Mesendoderm (in vitro differentiated cells): ENCODE measurements at regions not wholly inside any gene's neighbourhood (a gene's known extent, or its start where the extent isn't known, plus 50 kb on each side); places are given as distances from the start of the nearest gene placed in this dataset.

Source experiments
- DNase-seq: peaks from one replicate; pipeline ENCODE4 v3.0.0; 2013
- H2AK5ac ChIP-seq: 2 replicates; pipeline ENCODE4 v1.6.1; 2013; ENCODE audit warnings: low read length, inconsistent platforms
- H2BK120ac ChIP-seq: 2 replicates; pipeline ENCODE4 v1.6.1; 2013; ENCODE audit warnings: low read depth, mild to moderate bottlenecking, low read length, moderate library complexity, mixed read lengths
- H2BK15ac ChIP-seq: replicated peaks from 2 replicates; pipeline ENCODE4 v1.6.1; 2013; ENCODE audit warnings: low read depth, mild to moderate bottlenecking, moderate library complexity
- H2BK5ac ChIP-seq: 2 replicates; pipeline ENCODE4 v1.6.1; 2013; ENCODE audit warnings: low read length, inconsistent platforms
- H3K18ac ChIP-seq: 2 replicates; pipeline ENCODE4 v1.6.1; 2013; ENCODE audit warnings: mild to moderate bottlenecking, low read length, mixed read lengths
- H3K23ac ChIP-seq: one replicate; pipeline ENCODE4 v1.6.1; 2013; ENCODE audit warnings: low read length
- H3K27ac ChIP-seq: 2 replicates; pipeline ENCODE4 v1.5.1; 2013; ENCODE audit warnings: low read depth, mild to moderate bottlenecking, inconsistent platforms, low read length, moderate library complexity
- H3K27me3 ChIP-seq: 2 replicates; pipeline ENCODE4 v1.6.1; 2013; ENCODE audit warnings: low read length, control low read depth, mild to moderate bottlenecking, inconsistent platforms; ENCODE audit not compliant: insufficient read depth, poor library complexity
- H3K36me3 ChIP-seq: 2 replicates; pipeline ENCODE4 v1.6.1; 2013; ENCODE audit warnings: low read length, inconsistent platforms; ENCODE audit not compliant: control insufficient read depth, insufficient read depth
- H3K4ac ChIP-seq: one replicate; pipeline ENCODE4 v1.6.1; 2013; ENCODE audit warnings: low read depth, mild to moderate bottlenecking, low read length, moderate library complexity
- H3K4me1 ChIP-seq: 2 replicates; pipeline ENCODE4 v1.6.1; 2013; ENCODE audit warnings: low read depth, low read length, inconsistent platforms; ENCODE audit not compliant: control insufficient read depth
- H3K4me2 ChIP-seq: 2 replicates; pipeline ENCODE4 v1.6.1; 2013; ENCODE audit warnings: low read length
- H3K4me3 ChIP-seq: 2 replicates; pipeline ENCODE4 v1.5.1; 2013; ENCODE audit warnings: mild to moderate bottlenecking, low read length
- H3K56ac ChIP-seq: one replicate; pipeline ENCODE4 v1.6.1; 2013; ENCODE audit warnings: low read length
- H3K79me1 ChIP-seq: 2 replicates; pipeline ENCODE4 v1.6.1; 2013; ENCODE audit warnings: low read length, inconsistent platforms
- H3K79me2 ChIP-seq: 2 replicates; pipeline ENCODE4 v1.6.1; 2013; ENCODE audit warnings: mild to moderate bottlenecking, low read length; ENCODE audit not compliant: control insufficient read depth, insufficient read depth
- H3K9ac ChIP-seq: 2 replicates; pipeline ENCODE4 v1.6.1; 2013; ENCODE audit warnings: low read length, inconsistent platforms
- H4K5ac ChIP-seq: one replicate; pipeline ENCODE4 v1.6.1; 2013; ENCODE audit warnings: low read length
- H4K8ac ChIP-seq: one replicate; pipeline ENCODE4 v1.6.1; 2013; ENCODE audit warnings: low read depth, mild to moderate bottlenecking, control low read depth, low read length, moderate library complexity
- WGBS: extraction: QIAGEN DNeasy Blood & Tissue Kit; methylation state at CpG from one replicate; pipeline ENCODE4 v1.1.7; 2013; ENCODE audit warnings: low lambda C conversion rate, missing lambda C conversion rate; ENCODE audit not compliant: insufficient coverage; ENCODE audit errors: extremely low coverage; 5-methylcytosine and 5-hydroxymethylcytosine counted together

DNA sequence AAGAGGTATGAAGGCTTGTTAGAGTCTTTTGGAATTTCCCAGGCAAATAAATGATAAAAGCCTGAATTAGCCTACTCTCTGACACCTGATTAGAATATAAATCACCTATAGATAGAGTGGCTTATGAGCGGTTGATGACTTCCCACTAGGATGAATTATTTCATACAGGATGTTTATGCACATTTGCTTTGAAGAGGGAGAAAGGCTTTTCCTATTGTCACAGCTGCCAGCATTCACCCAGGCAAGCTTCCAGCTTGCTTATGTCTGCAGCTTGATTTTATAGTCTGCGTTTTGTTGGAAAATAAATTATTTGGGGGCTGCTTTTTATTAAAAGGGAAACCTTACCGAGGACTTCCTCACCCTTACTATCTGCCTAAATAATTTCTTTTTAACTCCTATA lies 51.3 kb upstream of the EIF2S2 start:
- H3K4me1 ChIP-seq, result no peaks in the 10 kb centered on the region
- H3K79me2 ChIP-seq, result no peaks in the 10 kb centered on the region
- H3K56ac ChIP-seq, result no peak overlapping the region
- no peak overlapping the region for H2BK5ac ChIP-seq
- H3K27me3 ChIP-seq, result no peaks in the 10 kb centered on the region
- WGBS, result no CpG with 5 or more reads among the region's 3 CpGs
- no peak overlapping the region for H2BK120ac ChIP-seq
- H2AK5ac ChIP-seq, result no peak overlapping the region
- H3K4me3 ChIP-seq, result no peak overlapping the region
- no peak overlapping the region for H4K5ac ChIP-seq
- H3K9ac ChIP-seq, result no peak overlapping the region
- H3K23ac ChIP-seq, result no peak overlapping the region
- H3K4ac ChIP-seq, result no peak overlapping the region
- H3K79me1 ChIP-seq, result no peaks in the 10 kb centered on the region
- H3K4me2 ChIP-seq, result no peak overlapping the region
- H3K36me3 ChIP-seq, result no peaks in the 10 kb centered on the region
- DNase-seq, result no peak
- H3K18ac ChIP-seq, result no peak overlapping the region
- H2BK15ac ChIP-seq, result no peak overlapping the region
- no peak overlapping the region for H3K27ac ChIP-seq
- H4K8ac ChIP-seq, result no peak overlapping the region

DNA sequence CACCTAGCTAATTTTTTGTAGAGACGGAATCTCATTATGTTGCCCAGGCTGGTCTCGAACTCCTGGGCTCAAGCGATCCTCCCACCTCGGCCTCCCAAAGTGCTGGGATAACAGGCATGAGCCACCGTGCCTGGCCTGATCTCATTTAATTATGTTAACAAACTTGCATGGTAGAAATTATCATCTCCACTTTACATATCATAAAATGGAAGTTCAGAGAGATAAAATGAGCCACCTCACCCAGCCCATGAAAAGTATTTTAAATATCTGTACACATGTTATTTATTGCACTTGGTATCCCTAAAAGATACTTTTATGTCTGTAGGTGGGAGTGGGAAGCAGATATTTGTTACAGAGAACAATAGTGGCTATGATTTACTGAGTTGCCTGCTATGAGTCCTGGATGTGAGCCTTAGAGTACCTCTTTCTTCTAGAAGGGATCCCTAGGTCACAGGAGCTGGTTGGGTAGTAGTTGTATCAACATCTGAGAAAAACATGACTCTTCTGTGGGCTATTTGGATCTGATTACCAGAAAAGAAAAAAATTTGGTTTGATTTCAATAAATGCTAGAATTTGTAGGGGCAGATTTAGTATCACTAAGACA lies 52.4 kb upstream of the EIF2S2 start:
- DNase-seq, result no peak
- Histone ChIP-seq H3K79me2 (no peaks in the 10 kb centered on the region), H3K9ac (no peak overlapping the region), H4K5ac (no peak overlapping the region), H2BK15ac (no peak overlapping the region), H3K4me3 (no peak overlapping the region), H3K36me3 (no peaks in the 10 kb centered on the region), H3K23ac (no peak overlapping the region), H3K18ac (no peak overlapping the region), H2BK5ac (no peak overlapping the region), H3K27me3 (no peaks in the 10 kb centered on the region), H2BK120ac (no peak overlapping the region), H3K4ac (no peak overlapping the region), H3K4me1 (no peaks in the 10 kb centered on the region), H3K56ac (no peak overlapping the region), H3K79me1 (no peaks in the 10 kb centered on the region), H2AK5ac (no peak overlapping the region), H3K4me2 (no peak overlapping the region), H4K8ac (no peak overlapping the region), H3K27ac (no peak overlapping the region)
- WGBS, result no CpG with 5 or more reads among the region's 5 CpGs

DNA sequence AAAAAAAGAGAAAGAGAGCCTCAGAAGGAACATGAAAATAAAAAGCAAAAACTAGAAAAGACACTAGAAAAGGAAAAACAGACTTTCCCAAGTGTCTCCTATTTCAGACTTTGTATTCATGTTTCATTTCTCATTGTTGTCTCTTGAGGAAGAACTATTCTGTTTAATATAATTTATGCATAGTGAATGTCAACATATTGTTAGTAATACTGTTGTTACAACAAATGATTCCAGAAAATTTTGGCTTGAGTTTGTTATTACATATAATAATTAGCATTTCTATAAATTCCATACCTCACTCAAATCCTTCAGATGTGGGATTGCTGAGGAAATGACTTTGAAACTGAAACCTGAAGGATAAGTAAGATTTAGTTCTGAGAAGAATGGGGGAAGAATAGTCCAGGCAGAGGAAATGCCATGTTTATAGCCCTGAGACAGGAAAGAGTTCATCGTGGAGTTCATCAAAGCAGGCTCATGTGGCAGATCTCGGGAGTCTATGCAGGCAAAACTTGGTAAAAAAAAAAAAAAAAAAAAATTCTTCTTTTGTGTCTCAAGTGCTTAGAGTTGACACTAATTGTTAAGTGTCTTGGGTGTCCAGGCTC lies 53.1 kb upstream of the EIF2S2 start:
- H2BK15ac ChIP-seq, result no peak overlapping the region
- no peak overlapping the region for H3K18ac ChIP-seq
- H3K4me2 ChIP-seq, result no peak overlapping the region
- no peaks in the 10 kb centered on the region for H3K79me2 ChIP-seq
- H3K4me3 ChIP-seq, result no peak overlapping the region
- H4K5ac ChIP-seq, result no peak overlapping the region
- no peak overlapping the region for H3K9ac ChIP-seq
- no peak overlapping the region for H3K56ac ChIP-seq
- no peak overlapping the region for H2BK120ac ChIP-seq
- WGBS, result no CpG with 5 or more reads among the region's 2 CpGs
- H2AK5ac ChIP-seq, result no peak overlapping the region
- H2BK5ac ChIP-seq, result no peak overlapping the region
- H4K8ac ChIP-seq, result no peak overlapping the region
- H3K36me3 ChIP-seq, result no peaks in the 10 kb centered on the region
- H3K27me3 ChIP-seq, result no peaks in the 10 kb centered on the region
- H3K4me1 ChIP-seq, result no peaks in the 10 kb centered on the region
- H3K23ac ChIP-seq, result no peak overlapping the region
- no peaks in the 10 kb centered on the region for H3K79me1 ChIP-seq
- H3K27ac ChIP-seq, result no peak overlapping the region
- H3K4ac ChIP-seq, result no peak overlapping the region
- DNase-seq, result no peak

DNA sequence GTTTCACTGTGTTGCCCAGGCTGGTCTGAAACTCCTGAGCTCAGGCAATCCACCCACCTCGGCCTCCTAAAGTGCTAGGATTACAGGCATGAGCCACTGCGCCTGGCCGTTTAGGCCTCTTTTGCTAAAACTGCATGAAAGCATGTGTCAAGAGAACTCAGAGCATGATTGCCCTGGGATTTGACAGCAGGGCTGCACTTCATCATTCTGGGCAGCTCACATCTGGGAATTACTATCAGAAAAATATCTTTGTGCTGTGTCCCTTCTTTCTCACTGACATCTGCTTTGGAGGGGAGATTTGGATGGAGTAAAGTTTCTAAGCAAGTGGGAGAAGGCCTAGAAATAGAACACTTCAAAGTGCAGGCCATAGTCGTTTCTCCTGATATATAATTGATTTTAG lies 59.6 kb upstream of the EIF2S2 start:
- Histone ChIP-seq H3K79me1 (no peaks in the 10 kb centered on the region), H3K79me2 (no peaks in the 10 kb centered on the region), H3K4me1 (no peaks in the 10 kb centered on the region), H3K36me3 (no peaks in the 10 kb centered on the region), H2BK15ac (no peak overlapping the region), H3K9ac (no peak overlapping the region), H4K5ac (no peak overlapping the region), H3K4ac (no peak overlapping the region), H3K23ac (no peak overlapping the region), H3K56ac (no peak overlapping the region), H2BK5ac (no peak overlapping the region), H3K4me2 (no peak overlapping the region), H2AK5ac (no peak overlapping the region), H3K4me3 (no peak overlapping the region), H4K8ac (no peak overlapping the region), H3K27me3 (no peaks in the 10 kb centered on the region), H2BK120ac (no peak overlapping the region), H3K18ac (no peak overlapping the region), H3K27ac (no peak overlapping the region)
- WGBS, result no CpG with 5 or more reads among the region's 4 CpGs
- no peak for DNase-seq

DNA sequence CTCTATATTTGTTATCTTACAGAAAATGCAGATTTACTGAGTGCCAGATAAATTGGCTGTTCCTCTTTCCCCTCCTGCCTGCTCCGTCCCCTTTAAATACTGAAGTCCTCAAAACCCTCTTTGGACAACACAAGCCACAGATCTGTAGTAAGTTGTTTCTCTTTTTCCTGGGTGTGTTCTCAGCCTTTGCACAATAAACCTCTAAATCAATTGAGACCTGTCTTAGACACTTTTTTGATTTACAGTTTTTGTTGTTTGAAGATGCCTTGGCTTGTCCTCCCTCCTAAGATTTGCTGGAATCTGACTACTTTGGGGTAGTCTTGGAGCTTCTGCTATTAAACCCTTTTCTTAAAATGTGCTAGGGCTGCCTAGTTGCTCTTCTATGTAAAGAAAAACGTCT lies 60.9 kb upstream of the EIF2S2 start:
- no peaks in the 10 kb centered on the region for H3K79me2 ChIP-seq
- no peaks in the 10 kb centered on the region for H3K4me1 ChIP-seq
- no peak overlapping the region for H3K9ac ChIP-seq
- no peak overlapping the region for H3K27ac ChIP-seq
- no peak overlapping the region for H3K18ac ChIP-seq
- H3K56ac ChIP-seq, result no peak overlapping the region
- H3K4me2 ChIP-seq, result no peak overlapping the region
- H2AK5ac ChIP-seq, result no peak overlapping the region
- H3K27me3 ChIP-seq, result no peaks in the 10 kb centered on the region
- no peaks in the 10 kb centered on the region for H3K79me1 ChIP-seq
- H2BK120ac ChIP-seq, result no peak overlapping the region
- no peak overlapping the region for H4K5ac ChIP-seq
- H2BK5ac ChIP-seq, result no peak overlapping the region
- no peak overlapping the region for H2BK15ac ChIP-seq
- DNase-seq, result no peak
- no peak overlapping the region for H3K23ac ChIP-seq
- H4K8ac ChIP-seq, result no peak overlapping the region
- no peaks in the 10 kb centered on the region for H3K36me3 ChIP-seq
- no CpG with 5 or more reads among the region's 2 CpGs for WGBS
- no peak overlapping the region for H3K4me3 ChIP-seq
- H3K4ac ChIP-seq, result no peak overlapping the region

DNA sequence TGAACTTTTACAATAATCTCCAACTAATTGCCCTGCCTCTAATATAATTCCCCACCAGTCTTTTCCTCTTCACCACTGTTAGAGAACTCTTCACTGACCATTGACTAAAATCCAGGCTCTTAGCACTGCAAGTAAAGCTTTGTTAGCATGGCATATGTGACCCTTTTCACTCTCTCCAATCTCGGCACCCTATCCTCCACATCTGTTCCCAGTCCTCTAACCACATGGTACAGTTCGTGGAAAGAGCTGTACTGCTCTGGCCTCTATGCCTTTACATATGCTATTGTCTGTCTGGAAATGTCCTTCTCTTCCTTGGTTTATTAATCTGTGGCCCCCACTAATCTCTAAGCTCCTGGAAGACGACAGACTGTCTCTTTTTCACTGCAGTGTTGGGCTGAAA lies 63.0 kb upstream of the EIF2S2 start:
- H4K5ac ChIP-seq, result no peak overlapping the region
- H2AK5ac ChIP-seq, result no peak overlapping the region
- no peaks in the 10 kb centered on the region for H3K79me2 ChIP-seq
- H3K27me3 ChIP-seq, result no peaks in the 10 kb centered on the region
- H3K27ac ChIP-seq, result no peak overlapping the region
- no CpG with 5 or more reads among the region's 3 CpGs for WGBS
- no peak overlapping the region for H3K23ac ChIP-seq
- H3K4me2 ChIP-seq, result no peak overlapping the region
- no peak overlapping the region for H3K18ac ChIP-seq
- H3K4ac ChIP-seq, result no peak overlapping the region
- no peaks in the 10 kb centered on the region for H3K79me1 ChIP-seq
- no peak overlapping the region for H3K4me3 ChIP-seq
- H3K9ac ChIP-seq, result no peak overlapping the region
- H3K36me3 ChIP-seq, result no peaks in the 10 kb centered on the region
- H2BK120ac ChIP-seq, result no peak overlapping the region
- no peaks in the 10 kb centered on the region for H3K4me1 ChIP-seq
- peak overlapping the region; percentile 44 for H3K56ac ChIP-seq
- no peak for DNase-seq
- H2BK5ac ChIP-seq, result no peak overlapping the region
- H4K8ac ChIP-seq, result no peak overlapping the region
- H2BK15ac ChIP-seq, result no peak overlapping the region
